ENCODE measurements at regions not wholly inside any gene's neighbourhood (a gene's known extent, or its start where the extent isn't known, plus 50 kb on each side); places are given as distances from the start of the nearest gene placed in this dataset.
A peak's percentile ranks its signal among the peaks of the same experiment; 100 is the strongest.
"Not testable (repeated sequence)": the region's sequence is repeated elsewhere in the genome, so short reads cannot be mapped to it uniquely, and the experiment has no call there.

GRCh38 chr6:134659885-134660284, 290.0 kb downstream of the ALDH8A1 start:
- H3K4me3 Mint-ChIP-seq; H3K27ac Mint-ChIP-seq; H3K36me3 Mint-ChIP-seq (ENCODE audit: low read depth); H3K9me3 Mint-ChIP-seq; ATAC-seq (replicated peaks); H3K4me1 Mint-ChIP-seq: not testable (repeated sequence)
- peaks cover 11% of the 10 kb centered on the region for H3K27me3 Mint-ChIP-seq

GRCh38 chr6:134658596-134658995, 291.3 kb downstream of the ALDH8A1 start:
- H3K27ac Mint-ChIP-seq = no peak overlapping the region
- no peak for ATAC-seq (replicated peaks)
- no peak overlapping the region for H3K4me3 Mint-ChIP-seq
- H3K27me3 Mint-ChIP-seq = peaks cover 15% of the 10 kb centered on the region
- no peaks in the 10 kb centered on the region for H3K36me3 Mint-ChIP-seq (ENCODE audit: low read depth)
- H3K4me1 Mint-ChIP-seq = no peaks in the 10 kb centered on the region
- no peaks in the 10 kb centered on the region for H3K9me3 Mint-ChIP-seq

GRCh38 chr6:134657751-134658527, 292.0 kb downstream of the ALDH8A1 start:
- Mint-ChIP-seq H3K4me1 (no peaks in the 10 kb centered on the region), H3K9me3 (no peaks in the 10 kb centered on the region), H3K4me3 (no peak overlapping the region), H3K27ac (no peak overlapping the region), H3K27me3 (peaks cover 15% of the 10 kb centered on the region), H3K36me3 (ENCODE audit: low read depth) (no peaks in the 10 kb centered on the region)
- no peak for ATAC-seq (replicated peaks)

DNA sequence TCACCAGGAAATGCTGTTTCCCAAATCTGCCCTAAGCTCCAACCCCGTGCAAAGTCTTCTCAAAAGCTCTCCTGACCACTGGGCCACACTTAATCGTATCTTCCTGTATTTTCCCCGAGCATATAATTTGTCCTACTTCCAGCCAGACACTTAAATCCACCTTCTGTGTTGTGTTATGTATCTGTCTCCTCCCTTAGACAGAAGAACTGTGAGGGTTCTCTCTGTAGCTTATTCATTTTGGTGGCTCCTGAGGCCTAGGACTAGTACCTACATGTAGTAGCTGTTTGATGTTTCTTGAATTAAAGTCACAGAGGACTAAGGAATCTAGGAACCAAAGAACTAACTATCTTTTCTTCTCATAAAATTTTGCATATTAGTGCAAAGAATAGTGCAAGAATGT, 292.6 kb downstream of the ALDH8A1 start:
- H3K9me3 Mint-ChIP-seq = no peaks in the 10 kb centered on the region
- H3K27ac Mint-ChIP-seq = no peak overlapping the region
- H3K36me3 Mint-ChIP-seq (ENCODE audit: low read depth) = no peaks in the 10 kb centered on the region
- ATAC-seq (replicated peaks) = no peak
- H3K4me1 Mint-ChIP-seq = no peaks in the 10 kb centered on the region
- H3K27me3 Mint-ChIP-seq = peaks cover 15% of the 10 kb centered on the region
- no peak overlapping the region for H3K4me3 Mint-ChIP-seq

DNA sequence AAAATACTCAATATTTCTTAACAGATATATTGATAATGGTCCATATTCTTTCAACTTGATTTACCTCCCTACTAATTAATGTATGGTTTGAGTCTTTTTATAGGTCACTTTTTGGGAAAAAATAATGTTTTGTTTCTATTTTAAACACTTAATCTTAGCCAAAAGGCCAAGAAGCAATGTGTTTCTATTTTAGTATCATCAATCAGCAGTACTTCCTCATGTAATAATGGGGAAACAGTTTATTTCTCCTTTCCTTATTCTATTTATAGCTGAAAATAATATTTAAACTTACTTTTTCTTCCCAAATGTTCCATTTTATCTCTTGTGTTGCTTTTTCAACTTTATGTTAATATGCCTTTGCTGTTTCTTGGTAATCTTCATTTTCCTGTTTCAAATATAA, 295.1 kb downstream of the ALDH8A1 start:
- H3K27me3 Mint-ChIP-seq = peaks cover 18% of the 10 kb centered on the region
- no peaks in the 10 kb centered on the region for H3K9me3 Mint-ChIP-seq
- no peak overlapping the region for H3K4me3 Mint-ChIP-seq
- H3K36me3 Mint-ChIP-seq (ENCODE audit: low read depth) = no peaks in the 10 kb centered on the region
- ATAC-seq (replicated peaks) = no peak
- no peaks in the 10 kb centered on the region for H3K4me1 Mint-ChIP-seq
- no peak overlapping the region for H3K27ac Mint-ChIP-seq

GRCh38 chr6:134651519-134651918, 298.4 kb downstream of the ALDH8A1 start:
- ATAC-seq (replicated peaks) = no peak

DNA sequence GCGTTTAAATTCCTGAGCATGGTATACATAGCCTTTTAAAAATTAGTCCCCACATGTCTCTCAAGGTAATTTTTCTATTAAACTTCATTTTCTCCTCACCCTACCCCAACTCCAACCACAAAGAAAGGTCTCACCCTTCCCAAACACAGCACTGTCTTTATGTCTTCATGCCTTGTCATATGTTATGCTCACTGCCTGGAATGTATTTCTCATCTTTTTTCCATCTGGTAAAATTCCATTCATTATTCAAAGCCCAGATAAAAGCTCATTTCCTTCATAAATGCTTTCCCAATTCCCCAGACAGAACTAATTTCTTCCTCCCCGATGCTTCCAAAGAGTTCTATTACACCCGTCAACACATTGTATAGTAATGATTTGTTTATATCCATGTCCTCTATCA, 302.0 kb downstream of the ALDH8A1 start:
- Mint-ChIP-seq H3K4me3 (no peak overlapping the region), H3K36me3 (ENCODE audit: low read depth) (no peaks in the 10 kb centered on the region), H3K4me1 (peaks cover 5% of the 10 kb centered on the region), H3K27me3 (peaks cover 3% of the 10 kb centered on the region), H3K27ac (no peak overlapping the region), H3K9me3 (no peaks in the 10 kb centered on the region)
- ATAC-seq (replicated peaks) = no peak

More at GRCh38 chr6:134651519-134651918, 298.4 kb downstream of the ALDH8A1 start:
- H3K27ac Mint-ChIP-seq = no peak overlapping the region
- no peaks in the 10 kb centered on the region for H3K4me1 Mint-ChIP-seq
- no peaks in the 10 kb centered on the region for H3K9me3 Mint-ChIP-seq
- peaks cover 14% of the 10 kb centered on the region for H3K27me3 Mint-ChIP-seq
- no peaks in the 10 kb centered on the region for H3K36me3 Mint-ChIP-seq (ENCODE audit: low read depth)
- no peak overlapping the region for H3K4me3 Mint-ChIP-seq

DNA sequence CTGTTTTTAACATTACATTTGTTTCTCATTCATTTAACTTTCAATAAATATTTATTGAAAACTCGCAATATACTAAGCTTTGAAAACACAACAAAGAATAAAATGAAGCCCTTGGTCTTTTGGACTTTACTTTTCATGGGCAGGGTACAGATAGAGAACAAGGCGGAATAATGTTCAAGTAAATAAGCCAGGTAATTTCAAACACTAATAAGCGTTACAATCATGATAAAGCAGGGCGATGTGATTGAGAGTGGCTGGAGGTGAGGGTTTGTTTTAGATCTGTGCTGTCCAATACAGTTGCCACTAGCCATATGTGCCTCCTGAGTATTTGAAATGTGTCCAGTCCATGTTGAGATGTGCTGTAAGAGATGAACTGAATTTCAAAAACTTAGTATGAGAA, 307.1 kb downstream of the ALDH8A1 start:
- ATAC-seq (replicated peaks) = no peak
- Mint-ChIP-seq H3K36me3 (ENCODE audit: low read depth) (no peaks in the 10 kb centered on the region), H3K27ac (no peak overlapping the region), H3K4me1 (peaks cover 11% of the 10 kb centered on the region), H3K9me3 (no peaks in the 10 kb centered on the region), H3K27me3 (no peaks in the 10 kb centered on the region), H3K4me3 (no peak overlapping the region)

DNA sequence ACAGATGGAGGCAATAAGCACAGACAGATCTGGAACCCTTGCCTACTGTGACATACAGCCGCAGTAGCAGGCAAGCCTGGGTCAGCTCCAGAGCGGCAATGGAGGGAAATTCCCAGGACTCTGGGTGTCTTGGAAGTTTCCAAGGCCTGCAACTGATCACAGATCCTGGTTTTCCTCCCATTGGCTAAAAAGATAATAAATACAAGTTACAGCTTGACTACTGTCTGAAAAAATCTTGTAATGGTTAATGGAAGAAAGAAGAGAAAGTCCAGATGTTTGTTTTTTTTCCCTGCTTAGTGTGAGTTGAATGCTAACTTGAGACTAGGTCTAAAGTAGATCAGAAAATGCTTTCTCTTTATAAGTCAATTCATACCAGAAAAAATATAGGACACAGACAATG, 307.6 kb downstream of the ALDH8A1 start:
- no peak overlapping the region for H3K27ac Mint-ChIP-seq
- no peak overlapping the region for H3K4me3 Mint-ChIP-seq
- ATAC-seq (replicated peaks) = no peak
- H3K9me3 Mint-ChIP-seq = no peaks in the 10 kb centered on the region
- peaks cover 11% of the 10 kb centered on the region for H3K4me1 Mint-ChIP-seq
- no peaks in the 10 kb centered on the region for H3K36me3 Mint-ChIP-seq (ENCODE audit: low read depth)
- no peaks in the 10 kb centered on the region for H3K27me3 Mint-ChIP-seq

- ATAC-seq (replicated peaks) = peak; percentile 82
- H3K9me3 Mint-ChIP-seq = no peaks in the 10 kb centered on the region
- no peaks in the 10 kb centered on the region for H3K36me3 Mint-ChIP-seq (ENCODE audit: low read depth)
- no peak overlapping the region for H3K4me3 Mint-ChIP-seq
- peaks cover 14% of the 10 kb centered on the region for H3K4me1 Mint-ChIP-seq
- no peak overlapping the region for H3K27ac Mint-ChIP-seq
- no peaks in the 10 kb centered on the region for H3K27me3 Mint-ChIP-seq
Measured at GRCh38 chr6:134640975-134641429, 308.9 kb downstream of the ALDH8A1 start.

DNA sequence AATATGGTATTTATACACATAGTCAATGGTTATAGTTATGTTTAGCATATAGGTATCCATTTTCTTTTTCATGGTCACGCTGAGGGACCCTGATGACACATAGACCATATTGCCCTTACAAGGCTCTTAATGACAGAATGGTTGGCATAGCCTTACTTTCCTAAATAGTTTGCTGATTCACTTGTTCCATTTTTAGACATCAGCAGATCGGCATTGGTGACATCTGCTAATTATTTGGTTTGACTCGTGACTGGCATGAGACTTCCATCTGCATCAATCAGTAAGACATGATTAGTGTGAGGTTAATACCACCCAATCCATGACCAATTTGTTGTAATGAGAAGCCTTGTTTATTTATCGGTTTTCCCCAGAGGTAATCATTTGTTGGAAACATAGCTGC, 309.7 kb downstream of the ALDH8A1 start:
- no peaks in the 10 kb centered on the region for H3K9me3 Mint-ChIP-seq
- H3K4me1 Mint-ChIP-seq = peaks cover 14% of the 10 kb centered on the region
- no peak overlapping the region for H3K27ac Mint-ChIP-seq
- H3K4me3 Mint-ChIP-seq = no peak overlapping the region
- H3K36me3 Mint-ChIP-seq (ENCODE audit: low read depth) = no peaks in the 10 kb centered on the region
- H3K27me3 Mint-ChIP-seq = no peaks in the 10 kb centered on the region
- ATAC-seq (replicated peaks) = no peak

- Mint-ChIP-seq H3K4me1 (peaks cover 12% of the 10 kb centered on the region), H3K27ac (no peak overlapping the region), H3K4me3 (no peak overlapping the region), H3K36me3 (ENCODE audit: low read depth) (no peaks in the 10 kb centered on the region), H3K9me3 (no peaks in the 10 kb centered on the region), H3K27me3 (no peaks in the 10 kb centered on the region)
- ATAC-seq (replicated peaks) = peak; percentile 64
Measured at GRCh38 chr6:134637847-134638437, 312.0 kb downstream of the ALDH8A1 start.

GRCh38 chr6:134637282-134637681, 312.6 kb downstream of the ALDH8A1 start:
- ATAC-seq (replicated peaks) = no peak
- Mint-ChIP-seq H3K27me3 (no peaks in the 10 kb centered on the region), H3K36me3 (ENCODE audit: low read depth) (no peaks in the 10 kb centered on the region), H3K4me1 (peaks cover 14% of the 10 kb centered on the region), H3K9me3 (no peaks in the 10 kb centered on the region), H3K27ac (no peak overlapping the region), H3K4me3 (no peak overlapping the region)

DNA sequence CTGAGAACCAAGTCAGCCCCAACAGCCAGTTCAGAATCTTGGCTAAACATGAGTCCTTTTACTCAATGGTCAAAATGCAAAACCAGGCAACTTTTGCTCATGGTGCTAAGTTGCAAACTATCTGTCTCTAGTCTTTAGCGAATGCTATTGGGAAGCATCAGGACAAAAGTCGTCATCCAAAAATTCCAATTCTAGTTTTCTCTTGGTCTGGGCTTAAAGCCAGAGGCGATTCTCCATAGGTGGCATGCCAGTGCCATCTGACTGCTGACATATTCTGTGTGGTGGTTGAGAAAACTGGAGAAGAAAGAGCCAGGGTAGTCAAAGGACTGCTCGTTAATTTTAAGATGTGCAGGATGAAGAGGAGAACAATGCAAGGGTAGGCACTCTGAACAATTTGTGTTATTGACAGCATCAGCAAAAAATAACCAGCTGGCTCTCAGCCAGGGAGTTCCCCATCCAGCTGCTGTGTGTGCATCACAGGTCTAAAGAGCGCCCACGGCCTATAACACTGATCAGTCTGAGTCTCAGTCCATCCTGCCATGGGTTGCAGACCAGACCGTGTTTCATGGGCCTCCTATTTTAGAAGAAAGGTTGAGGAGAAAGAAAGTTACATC, 313.6 kb downstream of the ALDH8A1 start:
- ATAC-seq (replicated peaks) = peak; percentile 62
- Mint-ChIP-seq H3K27ac (peak overlapping the region; percentile 21), H3K9me3 (no peaks in the 10 kb centered on the region)

GRCh38 chr6:134634966-134635365, 314.9 kb downstream of the ALDH8A1 start:
- H3K9me3 Mint-ChIP-seq = no peaks in the 10 kb centered on the region
- no peaks in the 10 kb centered on the region for H3K27me3 Mint-ChIP-seq
- no peaks in the 10 kb centered on the region for H3K36me3 Mint-ChIP-seq (ENCODE audit: low read depth)
- H3K4me1 Mint-ChIP-seq = peaks cover 8% of the 10 kb centered on the region
- ATAC-seq (replicated peaks) = no peak
- no peak overlapping the region for H3K27ac Mint-ChIP-seq
- no peak overlapping the region for H3K4me3 Mint-ChIP-seq

More for the DNA sequence above, 313.6 kb downstream of the ALDH8A1 start:
- H3K4me1 Mint-ChIP-seq = peaks cover 14% of the 10 kb centered on the region
- H3K4me3 Mint-ChIP-seq = peak overlapping the region; percentile 14
- H3K27me3 Mint-ChIP-seq = no peaks in the 10 kb centered on the region
- no peaks in the 10 kb centered on the region for H3K36me3 Mint-ChIP-seq (ENCODE audit: low read depth)

Measured in activated T-helper 17 cell treated with anti-CD3 and anti-CD28 coated beads, Interleukin-2, amount 50 U/mL, for 72 hours (primary cell).